Brain microvascular endothelial cell (primary cell): ENCODE measurements at regions not wholly inside any gene's neighbourhood (a gene's known extent, or its start where the extent isn't known, plus 50 kb on each side); places are given as distances from the start of the nearest gene placed in this dataset.

Experiments
- DNase-seq: peaks from one replicate; pipeline ENCODE4 v3.0.0-alpha.2; 2020
- H3K27ac ChIP-seq: fragments of 250-450 bp; sonication (Bioruptor Pico); 2 replicates; pipeline ENCODE4 v1.5.1; 2020; ENCODE audit warnings: mild to moderate bottlenecking, moderate library complexity
- H3K27me3 ChIP-seq: fragments of 250-450 bp; sonication (Bioruptor Pico); replicated peaks from 2 replicates; pipeline ENCODE4 v1.5.1; 2020; ENCODE audit warnings: mild to moderate bottlenecking
- H3K36me3 ChIP-seq: fragments of 250-450 bp; sonication (Bioruptor Pico); replicated peaks from 2 replicates; pipeline ENCODE4 v1.5.1; 2020; ENCODE audit warnings: mild to moderate bottlenecking
- H3K4me3 ChIP-seq: 2 replicates; pipeline ENCODE4 v1.5.1; 2011; ENCODE audit warnings: low read depth, mild to moderate bottlenecking, control low read depth, low read length, moderate library complexity
- CTCF ChIP-seq: IDR thresholded peaks from 2 replicates; pipeline ENCODE4 v1.5.1; 2011; ENCODE audit warnings: low read depth, mild to moderate bottlenecking, moderate library complexity, low read length, control low read depth, inconsistent platforms; ENCODE audit errors: missing control alignments
- in situ Hi-C: cut with HindIII; loops from 2 replicates; pipeline ENCODE4 v1.10.0; 2017; ENCODE audit warnings: low sequenced_read_pairs, low pct_ligation_motif_present

- H3K4me3 ChIP-seq = no peak overlapping the region
- DNase-seq = no peak
- no peaks in the 10 kb centered on the region for H3K27me3 ChIP-seq
- no peak overlapping the region for H3K27ac ChIP-seq
- TF ChIP-seq CTCF = no peak
- in situ Hi-C loops = no loop called here
- no peaks in the 10 kb centered on the region for H3K36me3 ChIP-seq
Observed at GRCh38 chr1:80994038-80994437, 806.7 kb upstream of the ADGRL2 start.

GRCh38 chr1:80993154-80993980, 807.4 kb upstream of the ADGRL2 start:
- in situ Hi-C loops = no loop called here

GRCh38 chr1:80989455-80989854, 811.3 kb upstream of the ADGRL2 start:
- no peak for TF ChIP-seq CTCF
- Histone ChIP-seq H3K27me3 (no peaks in the 10 kb centered on the region), H3K4me3 (no peak overlapping the region), H3K27ac (no peak overlapping the region), H3K36me3 (no peaks in the 10 kb centered on the region)
- DNase-seq = no peak
- in situ Hi-C loops = no loop called here

More at GRCh38 chr1:80993154-80993980, 807.4 kb upstream of the ADGRL2 start:
- Histone ChIP-seq H3K27me3 (no peaks in the 10 kb centered on the region), H3K36me3 (no peaks in the 10 kb centered on the region), H3K4me3 (no peak overlapping the region), H3K27ac (no peak overlapping the region)
- no peak for TF ChIP-seq CTCF
- DNase-seq = no peak

GRCh38 chr1:80988926-80989325, 811.8 kb upstream of the ADGRL2 start:
- in situ Hi-C loops = no loop called here
- no peak overlapping the region for H3K27ac ChIP-seq
- no peak for DNase-seq
- no peak overlapping the region for H3K4me3 ChIP-seq
- no peaks in the 10 kb centered on the region for H3K36me3 ChIP-seq
- H3K27me3 ChIP-seq = no peaks in the 10 kb centered on the region
- no peak for TF ChIP-seq CTCF

- no peak overlapping the region for H3K4me3 ChIP-seq
- in situ Hi-C loops = no loop called here
- H3K36me3 ChIP-seq = no peaks in the 10 kb centered on the region
- DNase-seq = no peak
- H3K27ac ChIP-seq = no peak overlapping the region
- no peaks in the 10 kb centered on the region for H3K27me3 ChIP-seq
- TF ChIP-seq CTCF = no peak
Observed at GRCh38 chr1:80987824-80988223, 812.9 kb upstream of the ADGRL2 start.

GRCh38 chr1:80987106-80987505, 813.6 kb upstream of the ADGRL2 start:
- Histone ChIP-seq H3K27me3 (no peaks in the 10 kb centered on the region), H3K4me3 (no peak overlapping the region), H3K36me3 (no peaks in the 10 kb centered on the region), H3K27ac (no peak overlapping the region)
- in situ Hi-C loops = no loop called here
- no peak for TF ChIP-seq CTCF
- DNase-seq = no peak
